Glomerular endothelial cell (primary cell): ENCODE measurements at regions not wholly inside any gene's neighbourhood (a gene's known extent, or its start where the extent isn't known, plus 50 kb on each side); places are given as distances from the start of the nearest gene placed in this dataset.
A peak's percentile ranks its signal among the peaks of the same experiment; 100 is the strongest.

Source experiments
- DNase-seq: peaks from one replicate; pipeline ENCODE4 v3.0.0-alpha.2; 2011; ENCODE audit warnings: low read depth, low spot score; ENCODE audit errors: extremely low read depth

- DNase-seq: no peak
These were observed 50.3 kb upstream of the NFE2L2 start for GRCh38 chr2:177314722-177315264.

- DNase-seq: no peak
These were observed 50.8 kb upstream of the NFE2L2 start for GRCh38 chr2:177315364-177315763.

GRCh38 chr2:177316756-177317155, 52.2 kb upstream of the NFE2L2 start:
- DNase-seq: no peak

GRCh38 chr2:177317443-177317842, 52.9 kb upstream of the NFE2L2 start:
- DNase-seq: no peak

- no peak for DNase-seq
These were observed 53.3 kb upstream of the NFE2L2 start for GRCh38 chr2:177317857-177318256.

- no peak for DNase-seq
These were observed 54.1 kb upstream of the NFE2L2 start for GRCh38 chr2:177318613-177319012.

GRCh38 chr2:177320596-177320995, 56.1 kb upstream of the NFE2L2 start:
- DNase-seq: no peak

GRCh38 chr2:177322801-177323261, 58.3 kb upstream of the NFE2L2 start:
- DNase-seq: no peak

GRCh38 chr2:177324797-177325196, 60.3 kb upstream of the NFE2L2 start:
- no peak for DNase-seq

- no peak for DNase-seq
These were observed 61.0 kb upstream of the NFE2L2 start for GRCh38 chr2:177325554-177325953.

GRCh38 chr2:177326005-177326404, 61.5 kb upstream of the NFE2L2 start:
- DNase-seq: no peak

GRCh38 chr2:177326591-177326990, 62.1 kb upstream of the NFE2L2 start:
- DNase-seq: no peak

- no peak for DNase-seq
These were observed 62.5 kb upstream of the NFE2L2 start for GRCh38 chr2:177327009-177327408.

GRCh38 chr2:177328056-177328455, 63.5 kb upstream of the NFE2L2 start:
- DNase-seq: no peak

- DNase-seq: no peak
These were observed 63.5 kb upstream of the AGPS start for GRCh38 chr2:177329064-177329463.

- DNase-seq: no peak
These were observed 61.0 kb upstream of the AGPS start for GRCh38 chr2:177331466-177331997.

GRCh38 chr2:177332026-177332991, 60.3 kb upstream of the AGPS start:
- DNase-seq: no peak

GRCh38 chr2:177332992-177333388, 59.6 kb upstream of the AGPS start:
- DNase-seq: no peak

GRCh38 chr2:177334940-177335543, 57.5 kb upstream of the AGPS start:
- no peak for DNase-seq

- no peak for DNase-seq
These were observed 56.6 kb upstream of the AGPS start for GRCh38 chr2:177335917-177336450.

GRCh38 chr2:177338177-177338721, 54.3 kb upstream of the AGPS start:
- peak; percentile 66 for DNase-seq
